ENCODE measurements at regions not wholly inside any gene's neighbourhood (a gene's known extent, or its start where the extent isn't known, plus 50 kb on each side); places are given as distances from the start of the nearest gene placed in this dataset.
"Not testable (repeated sequence)": the region's sequence is repeated elsewhere in the genome, so short reads cannot be mapped to it uniquely, and the experiment has no call there.

- no peak for DNase-seq
Measured at GRCh38 chr5:2112173-2113025, 229.7 kb upstream of the IRX4 start.

GRCh38 chr5:2111569-2112105 lies 228.9 kb upstream of the IRX4 start:
- no peak for DNase-seq

- no peak for DNase-seq
Measured at GRCh38 chr5:2110934-2111462, 228.3 kb upstream of the IRX4 start.

- no peak for DNase-seq
Measured at GRCh38 chr5:2110137-2110933, 227.6 kb upstream of the IRX4 start.

- no peak for DNase-seq
Measured at GRCh38 chr5:2109566-2109965, 226.8 kb upstream of the IRX4 start.

- DNase-seq = no peak
Measured at GRCh38 chr5:2106721-2107120, 224.0 kb upstream of the IRX4 start.

- DNase-seq = no peak
Measured at GRCh38 chr5:2105141-2105540, 222.4 kb upstream of the IRX4 start.

GRCh38 chr5:2103940-2104339 lies 221.2 kb upstream of the IRX4 start:
- DNase-seq = no peak

GRCh38 chr5:2102819-2103776 lies 220.4 kb upstream of the IRX4 start:
- no peak for DNase-seq

GRCh38 chr5:2101685-2102084 lies 219.0 kb upstream of the IRX4 start:
- DNase-seq = no peak

GRCh38 chr5:2096887-2097505 lies 214.3 kb upstream of the IRX4 start:
- no peak for DNase-seq

- no peak for DNase-seq
Measured at GRCh38 chr5:2095011-2095410, 212.3 kb upstream of the IRX4 start.

GRCh38 chr5:2094616-2094995 lies 211.9 kb upstream of the IRX4 start:
- no peak for DNase-seq

GRCh38 chr5:2093859-2094615 lies 211.3 kb upstream of the IRX4 start:
- no peak for DNase-seq

- no peak for DNase-seq
Measured at GRCh38 chr5:2091921-2092320, 209.2 kb upstream of the IRX4 start.

- no peak for DNase-seq
Measured at GRCh38 chr5:2087980-2088379, 205.3 kb upstream of the IRX4 start.

GRCh38 chr5:2075365-2075764 lies 192.6 kb upstream of the IRX4 start:
- DNase-seq = no peak

GRCh38 chr5:2071562-2071961 lies 188.8 kb upstream of the IRX4 start:
- no peak for DNase-seq

- not testable (repeated sequence) for DNase-seq
Measured at GRCh38 chr5:2070787-2071186, 188.1 kb upstream of the IRX4 start.

GRCh38 chr5:2068531-2068930 lies 185.8 kb upstream of the IRX4 start:
- DNase-seq = no peak

- DNase-seq = no peak
Measured at GRCh38 chr5:2066373-2066772, 183.6 kb upstream of the IRX4 start.
